Fibroblast of lung (primary cell): ENCODE measurements at regions not wholly inside any gene's neighbourhood (a gene's known extent, or its start where the extent isn't known, plus 50 kb on each side); places are given as distances from the start of the nearest gene placed in this dataset.

Experiments
- EZH2 ChIP-seq: IDR thresholded peaks from 2 replicates; pipeline ENCODE4 v1.5.1; 2012; ENCODE audit warnings: low read length, control low read depth, mild to moderate bottlenecking; ENCODE audit errors: missing control alignments
- TF ChIP-seq, protein P1 (sequence below), 2 donors: IDR thresholded peaks in 1 of 2; conservative IDR thresholded peaks in 1 of 2; 1 replicate in 1 of 2; 2 replicates in 1 of 2; pipeline ENCODE4 v1.5.1; 2011 to 2012; ENCODE audit warnings: low read length in 2 of 2, control low read depth in 1 of 2, inconsistent platforms in 1 of 2, low read depth in 1 of 2, mild to moderate bottlenecking in 1 of 2

DNA sequence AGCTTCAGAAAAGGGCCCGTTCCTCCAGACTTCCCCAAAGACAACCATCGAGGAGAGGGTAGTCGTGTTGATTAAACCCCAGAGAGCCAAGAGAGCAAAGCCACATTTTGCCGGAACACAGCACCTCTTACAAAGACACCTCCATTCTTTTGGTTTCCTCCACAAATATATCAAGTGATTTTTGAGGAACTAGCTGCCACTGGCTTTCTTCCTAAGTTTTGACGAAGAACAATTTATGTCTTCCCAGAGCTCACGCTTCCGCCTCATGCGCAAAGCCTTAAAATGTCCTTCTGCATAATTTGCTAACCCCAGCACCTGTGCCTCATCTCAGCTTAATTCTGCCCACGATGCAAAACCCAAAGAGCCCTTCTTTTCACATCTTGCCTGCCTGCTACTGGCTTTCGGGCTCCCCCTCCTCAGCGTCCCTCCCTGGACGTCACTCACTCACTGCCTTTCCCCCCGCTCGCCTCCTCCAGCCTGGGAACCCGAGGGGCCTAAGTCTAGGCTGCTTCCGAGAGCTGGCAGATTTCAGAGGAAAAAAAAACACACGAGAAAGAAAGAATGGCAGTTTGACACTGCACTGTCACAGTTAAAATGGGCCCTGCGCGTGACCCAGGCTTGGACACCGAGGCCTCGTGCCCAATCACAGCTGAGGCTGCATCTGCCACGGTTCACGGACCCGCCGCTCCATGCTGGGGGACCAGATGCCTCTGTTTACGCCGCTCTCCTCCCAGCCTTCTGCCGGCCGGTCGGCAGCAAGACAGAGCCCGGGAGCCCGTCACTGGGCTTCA, 77.6 kb upstream of the IFNAR2 start:
- TF ChIP-seq, protein P1, sequence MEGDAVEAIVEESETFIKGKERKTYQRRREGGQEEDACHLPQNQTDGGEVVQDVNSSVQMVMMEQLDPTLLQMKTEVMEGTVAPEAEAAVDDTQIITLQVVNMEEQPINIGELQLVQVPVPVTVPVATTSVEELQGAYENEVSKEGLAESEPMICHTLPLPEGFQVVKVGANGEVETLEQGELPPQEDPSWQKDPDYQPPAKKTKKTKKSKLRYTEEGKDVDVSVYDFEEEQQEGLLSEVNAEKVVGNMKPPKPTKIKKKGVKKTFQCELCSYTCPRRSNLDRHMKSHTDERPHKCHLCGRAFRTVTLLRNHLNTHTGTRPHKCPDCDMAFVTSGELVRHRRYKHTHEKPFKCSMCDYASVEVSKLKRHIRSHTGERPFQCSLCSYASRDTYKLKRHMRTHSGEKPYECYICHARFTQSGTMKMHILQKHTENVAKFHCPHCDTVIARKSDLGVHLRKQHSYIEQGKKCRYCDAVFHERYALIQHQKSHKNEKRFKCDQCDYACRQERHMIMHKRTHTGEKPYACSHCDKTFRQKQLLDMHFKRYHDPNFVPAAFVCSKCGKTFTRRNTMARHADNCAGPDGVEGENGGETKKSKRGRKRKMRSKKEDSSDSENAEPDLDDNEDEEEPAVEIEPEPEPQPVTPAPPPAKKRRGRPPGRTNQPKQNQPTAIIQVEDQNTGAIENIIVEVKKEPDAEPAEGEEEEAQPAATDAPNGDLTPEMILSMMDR (conservative IDR thresholded peaks at IDR 0.05 in 1 of 2, IDR thresholded peaks at IDR 0.05 in 1 of 2; ENCODE audit: low read depth in 1 of 2, low read length in 2 of 2) = no peak
- no peak for TF ChIP-seq EZH2
